H9 (cell line): ENCODE measurements at regions not wholly inside any gene's neighbourhood (a gene's known extent, or its start where the extent isn't known, plus 50 kb on each side); places are given as distances from the start of the nearest gene placed in this dataset.
"Not testable (repeated sequence)": the region's sequence is repeated elsewhere in the genome, so short reads cannot be mapped to it uniquely, and the experiment has no call there.

Experiments
- DNase-seq: peaks from one replicate; pipeline ENCODE4 v3.0.0-alpha.2; 2017
- H2AFZ ChIP-seq: one replicate; pipeline ENCODE4 v1.6.1; 2013; ENCODE audit warnings: mild to moderate bottlenecking, low read length, control low read depth, moderate library complexity
- H2AK5ac ChIP-seq: 2 replicates; pipeline ENCODE4 v1.6.1; 2013; ENCODE audit warnings: low read length, control low read depth, mixed read lengths; ENCODE audit not compliant: insufficient read length
- H2BK120ac ChIP-seq: one replicate; pipeline ENCODE4 v1.6.1; 2013; ENCODE audit warnings: low read depth, mild to moderate bottlenecking, low read length, control low read depth, inconsistent platforms; ENCODE audit not compliant: poor library complexity, severe bottlenecking
- H2BK12ac ChIP-seq: 2 replicates; pipeline ENCODE4 v1.6.1; 2013; ENCODE audit warnings: low read length, control low read depth, mixed read lengths, low read depth; ENCODE audit not compliant: insufficient read length
- H2BK15ac ChIP-seq: 2 replicates; pipeline ENCODE4 v1.6.1; 2013; ENCODE audit warnings: low read depth, low read length, control low read depth
- H2BK20ac ChIP-seq: one replicate; pipeline ENCODE4 v1.6.1; 2013; ENCODE audit warnings: low read depth, mild to moderate bottlenecking, low read length, control low read depth, inconsistent platforms; ENCODE audit not compliant: poor library complexity, severe bottlenecking
- H2BK5ac ChIP-seq: 2 replicates; pipeline ENCODE4 v1.6.1; 2013; ENCODE audit warnings: low read length, control low read depth, mixed read lengths; ENCODE audit not compliant: insufficient read length
- H3K14ac ChIP-seq: 2 replicates; pipeline ENCODE4 v1.6.1; 2013; ENCODE audit warnings: low read length, control low read depth; ENCODE audit not compliant: insufficient read depth
- H3K18ac ChIP-seq: 2 replicates; pipeline ENCODE4 v1.6.1; 2013; ENCODE audit warnings: low read depth, mild to moderate bottlenecking, mixed read lengths, low read length, control low read depth; ENCODE audit not compliant: insufficient read length
- H3K23ac ChIP-seq: 2 replicates; pipeline ENCODE4 v1.6.1; 2013; ENCODE audit warnings: low read length, control low read depth, mixed read lengths, low read depth; ENCODE audit not compliant: insufficient read length
- H3K23me2 ChIP-seq: 2 replicates; pipeline ENCODE4 v1.6.1; 2013; ENCODE audit warnings: low read depth, mild to moderate bottlenecking, mixed read lengths, low read length, control low read depth; ENCODE audit not compliant: insufficient read length, poor library complexity, severe bottlenecking
- H3K27ac ChIP-seq: 2 replicates; pipeline ENCODE4 v1.5.1; 2013; ENCODE audit warnings: low read length, control low read depth, mixed read lengths, low read depth; ENCODE audit not compliant: insufficient read length
- H3K27me3 ChIP-seq: 2 replicates; pipeline ENCODE4 v1.6.1; 2013; ENCODE audit warnings: low read length, control low read depth, inconsistent platforms; ENCODE audit not compliant: insufficient read depth
- H3K4ac ChIP-seq: 2 replicates; pipeline ENCODE4 v1.6.1; 2013; ENCODE audit warnings: low read depth, mild to moderate bottlenecking, control low read depth, inconsistent platforms, low read length, moderate library complexity
- H3K4me1 ChIP-seq: 2 replicates; pipeline ENCODE4 v1.6.1; 2013; ENCODE audit warnings: low read length, control low read depth, inconsistent platforms; ENCODE audit not compliant: insufficient read depth
- H3K4me2 ChIP-seq: 2 replicates; pipeline ENCODE4 v1.6.1; 2013; ENCODE audit warnings: low read length, control low read depth, mixed read lengths; ENCODE audit not compliant: insufficient read length, insufficient read depth
- H3K56ac ChIP-seq: 2 replicates; pipeline ENCODE4 v1.6.1; 2013; ENCODE audit warnings: low read depth, mild to moderate bottlenecking, mixed read lengths, low read length, control low read depth; ENCODE audit not compliant: insufficient read length
- H3K79me1 ChIP-seq: 2 replicates; pipeline ENCODE4 v1.6.1; 2013; ENCODE audit warnings: low read depth, mild to moderate bottlenecking, moderate library complexity, low read length, control low read depth, inconsistent platforms; ENCODE audit not compliant: insufficient read depth, poor library complexity, severe bottlenecking
- H3K79me2 ChIP-seq: 2 replicates; pipeline ENCODE4 v1.6.1; 2013; ENCODE audit warnings: low read length, control low read depth, inconsistent platforms; ENCODE audit not compliant: insufficient read depth
- H3K9ac ChIP-seq: 2 replicates; pipeline ENCODE4 v1.6.1; 2013; ENCODE audit warnings: low read length, control low read depth, mixed read lengths; ENCODE audit not compliant: insufficient read length; ENCODE audit errors: extremely low read depth
- H3K9me3 ChIP-seq: one replicate; pipeline ENCODE4 v1.6.1; 2013; ENCODE audit warnings: low read depth, low read length, inconsistent platforms; ENCODE audit not compliant: control insufficient read depth
- H3T11ph ChIP-seq: one replicate; pipeline ENCODE4 v1.6.1; 2013; ENCODE audit warnings: mild to moderate bottlenecking, low read length, control low read depth, inconsistent platforms
- H4K20me1 ChIP-seq: one replicate; pipeline ENCODE4 v1.6.1; 2013; ENCODE audit not compliant: control insufficient read depth, insufficient read length, insufficient read depth
- H4K5ac ChIP-seq: 2 replicates; pipeline ENCODE4 v1.6.1; 2013; ENCODE audit warnings: low read depth, mild to moderate bottlenecking, mixed read lengths, low read length, control low read depth; ENCODE audit not compliant: insufficient read length
- H4K8ac ChIP-seq: replicated peaks from 2 replicates; pipeline ENCODE4 v1.6.1; 2013; ENCODE audit warnings: low read length, control low read depth, mixed read lengths, low read depth; ENCODE audit not compliant: insufficient read length
- H4K91ac ChIP-seq: 2 replicates; pipeline ENCODE4 v1.6.1; 2013; ENCODE audit warnings: low read depth, mild to moderate bottlenecking, moderate library complexity, mixed read lengths, low read length, control low read depth; ENCODE audit not compliant: insufficient read length
- H3K27ac Mint-ChIP-seq, 3 experiments: 2 replicates in 2 of 3; 3 replicates in 1 of 3; pipeline ENCODE4 v1.8.0; 2020 to 2021; ENCODE audit warnings: mixed read lengths in 3 of 3, mild to moderate bottlenecking in 1 of 3, moderate library complexity in 1 of 3
- H3K27me3 Mint-ChIP-seq: 2 replicates; pipeline ENCODE4 v1.8.0; 2021; ENCODE audit warnings: low read depth, mild to moderate bottlenecking, moderate library complexity, mixed read lengths
- H3K36me3 Mint-ChIP-seq, 3 experiments: 2 replicates in 2 of 3; 3 replicates in 1 of 3; pipeline ENCODE4 v1.8.0; 2020 to 2021; ENCODE audit warnings: low read depth in 3 of 3, mixed read lengths in 3 of 3; ENCODE audit not compliant: insufficient read depth in 1 of 3
- H3K4me1 Mint-ChIP-seq, 2 experiments: 2 replicates each; pipeline ENCODE4 v1.8.0; 2020; ENCODE audit warnings: mixed read lengths in 2 of 2
- H3K4me3 Mint-ChIP-seq, 2 experiments: 2 replicates in 1 of 2; 3 replicates in 1 of 2; pipeline ENCODE4 v1.8.0; 2020 to 2021; ENCODE audit warnings: mild to moderate bottlenecking in 2 of 2, mixed read lengths in 2 of 2, moderate library complexity in 1 of 2
- H3K9me3 Mint-ChIP-seq, 2 experiments: 2 replicates in 1 of 2; 3 replicates in 1 of 2; pipeline ENCODE4 v1.8.0; 2020; ENCODE audit warnings: mild to moderate bottlenecking in 2 of 2, mixed read lengths in 2 of 2, moderate library complexity in 1 of 2
- WGBS: extraction: QIAGEN DNeasy Blood & Tissue Kit; methylation state at CpG from one replicate; pipeline ENCODE4 v1.1.7; 2013; ENCODE audit warnings: missing lambda C conversion rate, low lambda C conversion rate, mixed read lengths; ENCODE audit not compliant: insufficient read length; ENCODE audit errors: extremely low coverage; 5-methylcytosine and 5-hydroxymethylcytosine counted together
- TF ChIP-seq, protein P1 (sequence below): fragments of 200-600 bp; sonication (generic); conservative IDR thresholded peaks from 3 replicates; pipeline ENCODE4 v1.8.0; 2021; ENCODE audit warnings: antibody characterized with exemption, mild to moderate bottlenecking

DNA sequence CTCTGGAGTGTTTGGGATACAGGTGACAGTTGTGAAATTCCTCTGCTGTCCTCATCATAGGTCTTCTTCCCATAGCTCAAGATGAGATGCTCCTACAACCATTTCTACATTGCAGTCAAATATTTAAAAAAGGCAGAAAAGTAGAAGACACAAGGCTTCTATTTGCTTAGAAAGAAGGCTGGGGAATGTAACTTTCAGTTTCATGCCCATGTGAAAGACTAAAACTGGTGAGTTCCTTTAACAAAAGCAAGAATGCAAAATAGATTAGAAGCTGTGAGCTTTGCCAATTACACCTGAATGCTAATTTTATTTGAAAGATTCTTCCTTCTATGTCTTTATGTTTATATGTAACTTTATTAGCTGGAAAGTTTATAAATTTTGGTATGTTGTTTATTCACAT lies 1682.7 kb downstream of the BRINP3 start:
- H3K9ac ChIP-seq = no peak overlapping the region
- no peaks in the 10 kb centered on the region for H3K9me3 ChIP-seq
- H3K27ac ChIP-seq = no peak overlapping the region
- H3K23me2 ChIP-seq = no peaks in the 10 kb centered on the region
- no peak overlapping the region for H2BK15ac ChIP-seq
- H2AK5ac ChIP-seq = no peak overlapping the region
- H3K4me1 ChIP-seq = no peaks in the 10 kb centered on the region
- no peak overlapping the region for H3K4me2 ChIP-seq
- H4K8ac ChIP-seq = no peak overlapping the region
- no peaks in the 10 kb centered on the region for H4K20me1 ChIP-seq
- no peak overlapping the region for H2BK12ac ChIP-seq
- no peak overlapping the region for H3K4ac ChIP-seq
- Mint-ChIP-seq H3K9me3 (peaks cover 3 to 5% of the 10 kb centered on the region in 2 experiments; a peak in 4 of 5 replicates), H3K27ac (no peak overlapping the region), H3K4me1 (no peaks in the 10 kb centered on the region), H3K36me3 (no peaks in the 10 kb centered on the region; a peak in 1 of 7 replicates), H3K4me3 (no peak overlapping the region), H3K27me3 (no peaks in the 10 kb centered on the region)
- DNase-seq = no peak
- H2BK5ac ChIP-seq = no peak overlapping the region
- no peak overlapping the region for H2AFZ ChIP-seq
- no peak overlapping the region for H3K18ac ChIP-seq
- H4K5ac ChIP-seq = no peak overlapping the region
- no peak overlapping the region for H3K23ac ChIP-seq
- no peaks in the 10 kb centered on the region for H3K79me1 ChIP-seq
- TF ChIP-seq, protein P1, sequence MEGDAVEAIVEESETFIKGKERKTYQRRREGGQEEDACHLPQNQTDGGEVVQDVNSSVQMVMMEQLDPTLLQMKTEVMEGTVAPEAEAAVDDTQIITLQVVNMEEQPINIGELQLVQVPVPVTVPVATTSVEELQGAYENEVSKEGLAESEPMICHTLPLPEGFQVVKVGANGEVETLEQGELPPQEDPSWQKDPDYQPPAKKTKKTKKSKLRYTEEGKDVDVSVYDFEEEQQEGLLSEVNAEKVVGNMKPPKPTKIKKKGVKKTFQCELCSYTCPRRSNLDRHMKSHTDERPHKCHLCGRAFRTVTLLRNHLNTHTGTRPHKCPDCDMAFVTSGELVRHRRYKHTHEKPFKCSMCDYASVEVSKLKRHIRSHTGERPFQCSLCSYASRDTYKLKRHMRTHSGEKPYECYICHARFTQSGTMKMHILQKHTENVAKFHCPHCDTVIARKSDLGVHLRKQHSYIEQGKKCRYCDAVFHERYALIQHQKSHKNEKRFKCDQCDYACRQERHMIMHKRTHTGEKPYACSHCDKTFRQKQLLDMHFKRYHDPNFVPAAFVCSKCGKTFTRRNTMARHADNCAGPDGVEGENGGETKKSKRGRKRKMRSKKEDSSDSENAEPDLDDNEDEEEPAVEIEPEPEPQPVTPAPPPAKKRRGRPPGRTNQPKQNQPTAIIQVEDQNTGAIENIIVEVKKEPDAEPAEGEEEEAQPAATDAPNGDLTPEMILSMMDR = no peak
- no peak overlapping the region for H3T11ph ChIP-seq
- H3K79me2 ChIP-seq = no peaks in the 10 kb centered on the region
- no peak overlapping the region for H4K91ac ChIP-seq
- H2BK120ac ChIP-seq = no peak overlapping the region
- H3K27me3 ChIP-seq = no peaks in the 10 kb centered on the region
- no peak overlapping the region for H3K56ac ChIP-seq
- no peak overlapping the region for H3K14ac ChIP-seq
- H2BK20ac ChIP-seq = no peak overlapping the region

- DNase-seq, H4K5ac ChIP-seq, H3K4ac ChIP-seq, H4K20me1 ChIP-seq, H3K36me3 Mint-ChIP-seq, H4K8ac ChIP-seq, H3T11ph ChIP-seq, H3K27ac Mint-ChIP-seq, H2AK5ac ChIP-seq, H3K4me1 Mint-ChIP-seq, H3K9ac ChIP-seq, H3K18ac ChIP-seq, H3K4me1 ChIP-seq, H3K23me2 ChIP-seq, H2BK120ac ChIP-seq, H2BK5ac ChIP-seq, H3K14ac ChIP-seq, H3K23ac ChIP-seq, H3K9me3 ChIP-seq, H2BK12ac ChIP-seq, H3K27me3 ChIP-seq, H2AFZ ChIP-seq, H2BK15ac ChIP-seq, H3K27me3 Mint-ChIP-seq, H3K4me2 ChIP-seq, H3K4me3 Mint-ChIP-seq, H3K79me2 ChIP-seq, H3K56ac ChIP-seq, H3K27ac ChIP-seq, H3K79me1 ChIP-seq, H4K91ac ChIP-seq, H2BK20ac ChIP-seq: not testable (repeated sequence)
- H3K9me3 Mint-ChIP-seq = peaks cover 3 to 14% of the 10 kb centered on the region in 2 experiments; a peak in 4 of 5 replicates
- no CpG with 5 or more reads among the region's 2 CpGs for WGBS
Observed at GRCh38 chr1:188812153-188812552, 1665.5 kb downstream of the BRINP3 start.
